Coronary artery (tissue), 2 donors: ENCODE measurements at regions not wholly inside any gene's neighbourhood (a gene's known extent, or its start where the extent isn't known, plus 50 kb on each side); places are given as distances from the start of the nearest gene placed in this dataset.
A peak's percentile ranks its signal among the peaks of the same experiment; 100 is the strongest.

ENCODE experiments used
- DNase-seq: peaks from one replicate; pipeline ENCODE4 v3.0.0-alpha.2; 2017; ENCODE audit warnings: low spot score
- H3K27ac ChIP-seq, 2 donors: fragments of 200-600 bp; sonication (generic); one replicate each; pipeline ENCODE4 v1.5.1; 2016 to 2019
- H3K4me3 ChIP-seq: fragments of 200-600 bp; sonication (generic); 2 replicates; pipeline ENCODE4 v1.5.1; 2016; ENCODE audit warnings: mild to moderate bottlenecking, moderate library complexity
- TF ChIP-seq, protein P1 (sequence below): fragments of 200-600 bp; sonication (generic); IDR thresholded peaks from one replicate; pipeline ENCODE4 v1.5.1; 2019; ENCODE audit warnings: antibody characterized with exemption

DNA sequence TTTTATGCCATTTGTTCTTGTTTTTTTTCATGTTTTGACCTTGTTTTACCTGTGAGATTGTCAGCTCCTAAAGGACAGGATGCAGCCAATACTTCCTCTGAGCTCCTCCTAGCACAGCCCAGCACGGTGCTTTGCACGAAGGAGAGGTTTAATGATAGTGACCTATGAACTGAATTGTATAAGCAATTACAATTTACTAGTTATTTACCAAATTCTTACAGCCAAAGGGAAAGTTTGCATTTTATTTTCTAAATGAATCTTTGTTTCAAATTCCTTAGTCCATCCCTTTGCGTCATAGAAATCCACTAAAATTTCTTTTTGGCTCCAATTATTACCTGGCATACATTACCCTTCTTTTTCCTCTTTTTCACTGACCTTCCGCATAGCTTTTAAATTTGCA is 326.1 kb downstream of the TDRD15 start:
- no peak overlapping the region for H3K4me3 ChIP-seq
- TF ChIP-seq, protein P1, sequence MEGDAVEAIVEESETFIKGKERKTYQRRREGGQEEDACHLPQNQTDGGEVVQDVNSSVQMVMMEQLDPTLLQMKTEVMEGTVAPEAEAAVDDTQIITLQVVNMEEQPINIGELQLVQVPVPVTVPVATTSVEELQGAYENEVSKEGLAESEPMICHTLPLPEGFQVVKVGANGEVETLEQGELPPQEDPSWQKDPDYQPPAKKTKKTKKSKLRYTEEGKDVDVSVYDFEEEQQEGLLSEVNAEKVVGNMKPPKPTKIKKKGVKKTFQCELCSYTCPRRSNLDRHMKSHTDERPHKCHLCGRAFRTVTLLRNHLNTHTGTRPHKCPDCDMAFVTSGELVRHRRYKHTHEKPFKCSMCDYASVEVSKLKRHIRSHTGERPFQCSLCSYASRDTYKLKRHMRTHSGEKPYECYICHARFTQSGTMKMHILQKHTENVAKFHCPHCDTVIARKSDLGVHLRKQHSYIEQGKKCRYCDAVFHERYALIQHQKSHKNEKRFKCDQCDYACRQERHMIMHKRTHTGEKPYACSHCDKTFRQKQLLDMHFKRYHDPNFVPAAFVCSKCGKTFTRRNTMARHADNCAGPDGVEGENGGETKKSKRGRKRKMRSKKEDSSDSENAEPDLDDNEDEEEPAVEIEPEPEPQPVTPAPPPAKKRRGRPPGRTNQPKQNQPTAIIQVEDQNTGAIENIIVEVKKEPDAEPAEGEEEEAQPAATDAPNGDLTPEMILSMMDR: no peak
- no peak overlapping the region for H3K27ac ChIP-seq
- DNase-seq: no peak

DNA sequence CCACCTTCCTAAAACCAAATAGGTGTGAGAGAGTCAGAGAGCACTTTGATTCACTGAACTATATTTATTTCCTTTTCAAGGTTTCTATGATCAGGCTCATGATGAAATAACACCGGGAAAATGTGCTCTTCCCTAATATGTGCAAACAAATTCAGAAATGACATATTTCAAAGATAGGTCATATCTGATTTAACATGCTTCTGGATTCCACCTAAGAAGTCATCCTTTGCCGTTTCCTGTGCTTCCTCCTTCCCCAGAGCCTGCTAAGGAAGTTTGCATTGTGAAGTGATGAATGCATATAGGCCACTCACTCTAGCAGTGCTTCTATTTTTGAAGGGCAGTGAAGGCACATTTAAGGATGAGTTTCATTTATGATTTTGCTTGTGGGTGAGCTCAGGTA is 327.6 kb downstream of the TDRD15 start:
- no peak overlapping the region for H3K27ac ChIP-seq
- H3K4me3 ChIP-seq: no peak overlapping the region
- no peak for DNase-seq
- TF ChIP-seq, protein P1: no peak

DNA sequence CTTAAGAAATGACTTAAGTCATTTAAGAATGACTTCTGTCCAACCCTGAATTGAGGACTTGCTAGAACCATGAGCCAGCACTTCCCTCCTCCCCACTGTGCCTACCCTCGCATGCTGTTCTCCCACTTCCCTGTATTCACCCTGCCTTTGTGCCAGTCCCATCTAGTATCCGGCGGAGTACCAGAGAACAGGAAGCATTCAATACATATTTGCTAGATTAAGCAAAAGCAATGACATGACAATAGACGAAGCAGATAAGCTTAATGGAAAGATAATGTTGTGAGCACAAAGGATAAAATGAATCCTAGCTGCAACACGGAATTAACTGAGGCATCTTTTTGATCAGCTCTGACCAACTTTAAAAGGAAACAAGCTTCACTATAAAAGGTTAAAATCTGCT is 328.5 kb downstream of the TDRD15 start:
- TF ChIP-seq, protein P1: no peak
- no peak overlapping the region for H3K4me3 ChIP-seq
- DNase-seq: no peak
- H3K27ac ChIP-seq: no peak overlapping the region

DNA sequence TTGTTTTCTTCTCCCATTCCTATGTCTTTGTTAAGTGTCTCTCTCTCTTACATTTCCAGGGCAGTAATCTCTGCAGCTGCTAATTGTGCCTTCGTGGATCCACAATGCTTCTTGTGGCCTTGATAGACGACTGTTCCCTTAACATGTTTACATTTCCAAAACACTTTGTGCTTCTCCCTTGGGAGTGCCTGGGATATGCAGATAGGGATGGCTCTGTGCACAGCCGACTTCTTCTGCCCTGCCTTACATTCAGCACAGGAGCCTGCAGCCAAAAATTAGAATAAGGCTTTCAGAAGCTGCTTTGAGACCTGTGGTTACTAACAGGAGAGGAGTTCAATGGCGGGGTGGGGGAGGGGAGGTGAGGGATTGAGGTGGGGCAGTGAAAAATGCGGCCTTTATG is 328.9 kb downstream of the TDRD15 start:
- no peak for DNase-seq
- no peak overlapping the region for H3K4me3 ChIP-seq
- peak overlapping the region in 1 of 2 donors; percentile 2 for H3K27ac ChIP-seq
- TF ChIP-seq, protein P1: no peak

DNA sequence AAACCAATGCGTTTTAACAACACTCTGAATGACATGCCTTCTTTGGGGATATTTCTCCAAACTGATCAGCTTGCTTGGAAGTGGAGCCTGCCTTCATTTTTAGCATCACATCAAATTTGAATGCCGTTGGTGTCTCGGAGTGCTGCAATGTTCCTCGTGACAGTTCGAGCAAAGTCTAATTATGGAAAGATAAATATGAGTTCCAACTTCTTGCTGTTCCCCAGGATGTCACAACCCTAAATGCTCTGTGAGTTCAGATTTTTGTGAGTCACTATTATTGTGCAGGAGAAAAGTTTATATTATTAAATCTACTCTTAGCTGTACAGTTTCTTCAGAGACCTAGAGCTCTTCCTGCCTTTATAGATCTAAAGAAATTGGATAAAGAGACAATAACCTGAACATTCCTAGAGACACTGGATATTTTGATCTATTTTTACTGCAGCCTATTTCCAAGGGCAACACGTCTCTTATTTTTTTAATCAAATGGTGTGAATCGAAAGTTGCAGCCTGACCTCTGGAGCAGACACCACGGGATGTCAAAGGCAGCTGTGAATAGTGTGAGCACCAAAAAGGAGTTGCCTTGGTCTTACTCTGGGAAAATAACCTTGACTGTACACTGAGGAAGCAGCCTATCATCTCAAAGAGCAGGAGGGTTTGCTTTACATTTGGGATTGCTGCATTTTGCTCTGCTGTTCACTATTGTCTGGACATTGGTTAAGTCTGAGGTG is 330.1 kb downstream of the TDRD15 start:
- no peak for DNase-seq
- Histone ChIP-seq H3K4me3 (no peak overlapping the region), H3K27ac (no peak overlapping the region)
- TF ChIP-seq, protein P1: no peak

GRCh38 chr2:21454839-21455238 is 331.1 kb downstream of the TDRD15 start:
- Histone ChIP-seq H3K27ac (no peak overlapping the region), H3K4me3 (no peak overlapping the region)
- TF ChIP-seq, protein P1: no peak
- no peak for DNase-seq

- TF ChIP-seq, protein P1: no peak
- Histone ChIP-seq H3K27ac (no peak overlapping the region), H3K4me3 (no peak overlapping the region)
- no peak for DNase-seq
Measured at GRCh38 chr2:21461754-21462240, 338.0 kb downstream of the TDRD15 start.
